ENCODE measurements at regions not wholly inside any gene's neighbourhood (a gene's known extent, or its start where the extent isn't known, plus 50 kb on each side); places are given as distances from the start of the nearest gene placed in this dataset.

GRCh38 chr7:110397927-110398660 is 692.8 kb upstream of the LRRN3 start:
- Histone ChIP-seq H3K4me2 (no peak overlapping the region), H3K36me3 (no peaks in the 10 kb centered on the region), H3K9ac (no peak overlapping the region), H3K9me3 (replicated peaks in 1 of 11) (no peaks in the 10 kb centered on the region), H3K4me1 (no peaks in the 10 kb centered on the region), H3K4me3 (no peak overlapping the region), H3K27me3 (no peaks in the 10 kb centered on the region), H4K20me1 (no peaks in the 10 kb centered on the region), H3K27ac (no peak overlapping the region)
- TF ChIP-seq Cebpa-rat (IDR thresholded peaks at IDR 0.05) = no peak

- Histone ChIP-seq H3K27ac (no peak overlapping the region), H3K9me3 (replicated peaks in 1 of 11) (no peaks in the 10 kb centered on the region), H3K4me1 (no peaks in the 10 kb centered on the region), H3K4me3 (no peak overlapping the region), H3K36me3 (no peaks in the 10 kb centered on the region), H3K9ac (no peak overlapping the region), H3K27me3 (no peaks in the 10 kb centered on the region), H3K4me2 (no peak overlapping the region), H4K20me1 (no peaks in the 10 kb centered on the region)
- no peak for TF ChIP-seq Cebpa-rat (IDR thresholded peaks at IDR 0.05)
Observed at GRCh38 chr7:110399421-110399820, 691.5 kb upstream of the LRRN3 start.

GRCh38 chr7:110400411-110400810 is 690.5 kb upstream of the LRRN3 start:
- H3K4me1 ChIP-seq = no peaks in the 10 kb centered on the region
- no peak overlapping the region for H3K27ac ChIP-seq
- no peaks in the 10 kb centered on the region for H3K36me3 ChIP-seq
- TF ChIP-seq Cebpa-rat (IDR thresholded peaks at IDR 0.05) = no peak
- no peak overlapping the region for H3K9ac ChIP-seq
- H3K27me3 ChIP-seq = no peaks in the 10 kb centered on the region
- no peak overlapping the region for H3K4me3 ChIP-seq
- no peak overlapping the region for H3K4me2 ChIP-seq
- no peaks in the 10 kb centered on the region for H3K9me3 ChIP-seq (replicated peaks in 1 of 11)
- H4K20me1 ChIP-seq = no peaks in the 10 kb centered on the region

GRCh38 chr7:110407242-110407641 is 683.7 kb upstream of the LRRN3 start:
- no peaks in the 10 kb centered on the region for H3K36me3 ChIP-seq
- H3K9me3 ChIP-seq (replicated peaks in 1 of 11) = peaks cover 0 to 3% (median 0%) of the 10 kb centered on the region in 11 experiments; a peak in 1 of 22 replicates
- no peaks in the 10 kb centered on the region for H4K20me1 ChIP-seq
- no peak overlapping the region for H3K9ac ChIP-seq
- H3K27me3 ChIP-seq = no peaks in the 10 kb centered on the region
- H3K4me3 ChIP-seq = no peak overlapping the region
- H3K27ac ChIP-seq = no peak overlapping the region
- H3K4me1 ChIP-seq = no peaks in the 10 kb centered on the region
- no peak overlapping the region for H3K4me2 ChIP-seq
- no peak for TF ChIP-seq Cebpa-rat (IDR thresholded peaks at IDR 0.05)

- Histone ChIP-seq H3K4me2 (no peak overlapping the region), H3K4me1 (no peaks in the 10 kb centered on the region), H3K9ac (no peak overlapping the region), H4K20me1 (no peaks in the 10 kb centered on the region), H3K4me3 (no peak overlapping the region), H3K36me3 (no peaks in the 10 kb centered on the region), H3K27ac (no peak overlapping the region), H3K27me3 (no peaks in the 10 kb centered on the region), H3K9me3 (replicated peaks in 1 of 11) (peaks cover 0 to 3% (median 0%) of the 10 kb centered on the region in 11 experiments; a peak in 1 of 22 replicates)
- no peak for TF ChIP-seq Cebpa-rat (IDR thresholded peaks at IDR 0.05)
Observed at GRCh38 chr7:110407706-110408105, 683.2 kb upstream of the LRRN3 start.

- Histone ChIP-seq H3K36me3 (no peaks in the 10 kb centered on the region), H3K9ac (no peak overlapping the region), H3K4me1 (no peaks in the 10 kb centered on the region), H4K20me1 (no peaks in the 10 kb centered on the region), H3K9me3 (replicated peaks in 1 of 11) (peaks cover 0 to 3% (median 0%) of the 10 kb centered on the region in 11 experiments; a peak in 1 of 22 replicates), H3K27ac (no peak overlapping the region), H3K4me3 (no peak overlapping the region), H3K27me3 (no peaks in the 10 kb centered on the region), H3K4me2 (no peak overlapping the region)
- TF ChIP-seq Cebpa-rat (IDR thresholded peaks at IDR 0.05) = no peak
Observed at GRCh38 chr7:110412614-110413013, 678.3 kb upstream of the LRRN3 start.

- Histone ChIP-seq H3K9me3 (replicated peaks in 1 of 11) (peaks cover 0 to 3% (median 0%) of the 10 kb centered on the region in 11 experiments; a peak in 1 of 22 replicates), H4K20me1 (no peaks in the 10 kb centered on the region), H3K36me3 (no peaks in the 10 kb centered on the region), H3K4me1 (no peaks in the 10 kb centered on the region), H3K27me3 (no peaks in the 10 kb centered on the region), H3K9ac (no peak overlapping the region), H3K27ac (no peak overlapping the region), H3K4me2 (no peak overlapping the region), H3K4me3 (no peak overlapping the region)
- TF ChIP-seq Cebpa-rat (IDR thresholded peaks at IDR 0.05) = no peak
Observed at GRCh38 chr7:110413038-110413437, 677.9 kb upstream of the LRRN3 start.

GRCh38 chr7:110417611-110418010 is 673.3 kb upstream of the LRRN3 start:
- H3K9me3 ChIP-seq (replicated peaks in 1 of 11) = no peaks in the 10 kb centered on the region
- no peak for TF ChIP-seq Cebpa-rat (IDR thresholded peaks at IDR 0.05)
- H3K36me3 ChIP-seq = no peaks in the 10 kb centered on the region
- H3K4me1 ChIP-seq = peaks cover 0 to 19% (median 0%) of the 10 kb centered on the region in 10 experiments; a peak in 3 of 20 replicates
- no peaks in the 10 kb centered on the region for H4K20me1 ChIP-seq
- H3K27ac ChIP-seq = no peak overlapping the region
- no peak overlapping the region for H3K4me3 ChIP-seq
- no peak overlapping the region for H3K9ac ChIP-seq
- H3K27me3 ChIP-seq = no peaks in the 10 kb centered on the region
- no peak overlapping the region for H3K4me2 ChIP-seq

- no peaks in the 10 kb centered on the region for H3K36me3 ChIP-seq
- H4K20me1 ChIP-seq = no peaks in the 10 kb centered on the region
- no peak overlapping the region for H3K4me3 ChIP-seq
- H3K27me3 ChIP-seq = no peaks in the 10 kb centered on the region
- TF ChIP-seq Cebpa-rat (IDR thresholded peaks at IDR 0.05) = no peak
- no peak overlapping the region for H3K4me2 ChIP-seq
- H3K9ac ChIP-seq = no peak overlapping the region
- H3K9me3 ChIP-seq (replicated peaks in 1 of 11) = no peaks in the 10 kb centered on the region
- peaks cover 0 to 19% (median 0%) of the 10 kb centered on the region in 10 experiments; a peak in 3 of 20 replicates for H3K4me1 ChIP-seq
- no peak overlapping the region for H3K27ac ChIP-seq
Observed at GRCh38 chr7:110418659-110419280, 672.2 kb upstream of the LRRN3 start.

- H3K9me3 ChIP-seq (replicated peaks in 1 of 11) = no peaks in the 10 kb centered on the region
- no peaks in the 10 kb centered on the region for H3K36me3 ChIP-seq
- no peak overlapping the region for H3K9ac ChIP-seq
- no peaks in the 10 kb centered on the region for H3K27me3 ChIP-seq
- H3K4me2 ChIP-seq = peak overlapping the region in 1 of 11 experiments; percentile 6; a peak in 1 of 22 replicates
- TF ChIP-seq Cebpa-rat (IDR thresholded peaks at IDR 0.05) = no peak
- no peak overlapping the region for H3K4me3 ChIP-seq
- H4K20me1 ChIP-seq = no peaks in the 10 kb centered on the region
- no peak overlapping the region for H3K27ac ChIP-seq
- H3K4me1 ChIP-seq = peaks cover 0 to 19% (median 0%) of the 10 kb centered on the region in 10 experiments; a peak in 3 of 20 replicates
Observed at GRCh38 chr7:110420788-110421187, 670.1 kb upstream of the LRRN3 start.
